MM.1S (cell line): ENCODE measurements at regions not wholly inside any gene's neighbourhood (a gene's known extent, or its start where the extent isn't known, plus 50 kb on each side); places are given as distances from the start of the nearest gene placed in this dataset.

Experiments
- DNase-seq: peaks from one replicate; pipeline ENCODE4 v3.0.0-alpha.2; 2015
- H2AFZ ChIP-seq: fragments of 300-600 bp; sonication (generic); 2 replicates; pipeline ENCODE4 v1.6.0; 2016; ENCODE audit warnings: antibody characterized with exemption, low read length
- H3F3A ChIP-seq: fragments of 300-600 bp; sonication (generic); 2 replicates; pipeline ENCODE4 v1.6.1; 2016; ENCODE audit warnings: mild to moderate bottlenecking, antibody characterized with exemption, low read length, moderate library complexity, mixed read lengths; ENCODE audit not compliant: insufficient read depth
- H3K27ac ChIP-seq: fragments of 300-600 bp; sonication (generic); 2 replicates; pipeline ENCODE4 v1.5.1; 2016; ENCODE audit warnings: mild to moderate bottlenecking, low read length
- H3K27me3 ChIP-seq: fragments of 300-600 bp; sonication (generic); replicated peaks from 2 replicates; pipeline ENCODE4 v1.6.0; 2016; ENCODE audit warnings: low read length; ENCODE audit not compliant: insufficient read depth
- H3K36me3 ChIP-seq: fragments of 300-600 bp; sonication (generic); replicated peaks from 2 replicates; pipeline ENCODE4 v1.6.1; 2016; ENCODE audit warnings: mild to moderate bottlenecking, low read length, mixed read lengths; ENCODE audit not compliant: insufficient read depth
- H3K4me1 ChIP-seq: fragments of 300-600 bp; sonication (generic); 2 replicates; pipeline ENCODE4 v1.6.1; 2016; ENCODE audit warnings: low read length, mixed read lengths
- H3K4me2 ChIP-seq: fragments of 300-600 bp; sonication (generic); 2 replicates; pipeline ENCODE4 v1.6.0; 2016; ENCODE audit warnings: low read depth, low read length
- H3K4me3 ChIP-seq: fragments of 300-600 bp; sonication (generic); 2 replicates; pipeline ENCODE4 v1.5.1; 2016; ENCODE audit warnings: low read length, mixed read lengths
- H3K79me2 ChIP-seq: fragments of 300-600 bp; sonication (generic); 2 replicates; pipeline ENCODE4 v1.6.1; 2016; ENCODE audit warnings: mixed run types, low read length, mixed read lengths
- H3K9ac ChIP-seq: fragments of 300-600 bp; sonication (generic); 2 replicates; pipeline ENCODE4 v1.6.1; 2016; ENCODE audit warnings: low read length, mixed read lengths
- H3K9me2 ChIP-seq: fragments of 300-600 bp; sonication (generic); replicated peaks from 2 replicates; pipeline ENCODE4 v1.6.1; 2016; ENCODE audit warnings: mild to moderate bottlenecking, low read length, mixed read lengths; ENCODE audit not compliant: insufficient read depth
- H3K9me3 ChIP-seq: fragments of 300-600 bp; sonication (generic); replicated peaks from 2 replicates; pipeline ENCODE4 v1.6.1; 2016; ENCODE audit warnings: mild to moderate bottlenecking, low read length, mixed read lengths; ENCODE audit not compliant: insufficient read depth
- H4K20me1 ChIP-seq: fragments of 300-600 bp; sonication (generic); 2 replicates; pipeline ENCODE4 v1.6.1; 2016; ENCODE audit warnings: mild to moderate bottlenecking, low read length, moderate library complexity, mixed read lengths; ENCODE audit not compliant: insufficient read depth
- CTCF ChIP-seq: fragments of 300-600 bp; sonication (generic); IDR thresholded peaks from 2 replicates; pipeline ENCODE4 v1.5.1; 2016; ENCODE audit warnings: antibody characterized with exemption, low read length, mixed read lengths
- EZH2 ChIP-seq: fragments of 300-600 bp; sonication (generic); optimal IDR thresholded peaks from 2 replicates; pipeline ENCODE3; 2017; ENCODE audit warnings: low read depth, mild to moderate bottlenecking, antibody characterized with exemption, low read length, mixed read lengths
- EZH2phosphoT487 ChIP-seq: fragments of 300-600 bp; sonication (generic); IDR thresholded peaks from 2 replicates; pipeline ENCODE4 v1.6.1; 2018; ENCODE audit warnings: antibody characterized with exemption, low read length

GRCh38 chr4:98816816-98817215, 112.1 kb downstream of the EIF4E start:
- H4K20me1 ChIP-seq = no peaks in the 10 kb centered on the region
- no peaks in the 10 kb centered on the region for H3K36me3 ChIP-seq
- H2AFZ ChIP-seq = no peak overlapping the region
- no peaks in the 10 kb centered on the region for H3F3A ChIP-seq
- H3K9me2 ChIP-seq = no peaks in the 10 kb centered on the region
- no peak overlapping the region for H3K4me2 ChIP-seq
- H3K4me1 ChIP-seq = no peaks in the 10 kb centered on the region
- H3K9ac ChIP-seq = no peak overlapping the region
- no peak for DNase-seq
- H3K9me3 ChIP-seq = no peaks in the 10 kb centered on the region
- H3K27ac ChIP-seq = no peak overlapping the region
- H3K4me3 ChIP-seq = no peak overlapping the region
- H3K27me3 ChIP-seq = no peaks in the 10 kb centered on the region
- TF ChIP-seq EZH2phosphoT487 = no peak
- no peak for TF ChIP-seq EZH2
- no peak for TF ChIP-seq CTCF
- no peaks in the 10 kb centered on the region for H3K79me2 ChIP-seq

GRCh38 chr4:98816386-98816785, 112.5 kb downstream of the EIF4E start:
- no peak overlapping the region for H3K27ac ChIP-seq
- no peaks in the 10 kb centered on the region for H3F3A ChIP-seq
- TF ChIP-seq EZH2phosphoT487 = no peak
- no peak for TF ChIP-seq EZH2
- TF ChIP-seq CTCF = no peak
- no peak for DNase-seq
- H3K4me2 ChIP-seq = no peak overlapping the region
- H3K27me3 ChIP-seq = no peaks in the 10 kb centered on the region
- no peaks in the 10 kb centered on the region for H4K20me1 ChIP-seq
- no peak overlapping the region for H2AFZ ChIP-seq
- H3K9me3 ChIP-seq = no peaks in the 10 kb centered on the region
- no peak overlapping the region for H3K4me3 ChIP-seq
- H3K9me2 ChIP-seq = no peaks in the 10 kb centered on the region
- H3K4me1 ChIP-seq = no peaks in the 10 kb centered on the region
- no peak overlapping the region for H3K9ac ChIP-seq
- H3K36me3 ChIP-seq = no peaks in the 10 kb centered on the region
- no peaks in the 10 kb centered on the region for H3K79me2 ChIP-seq

DNA sequence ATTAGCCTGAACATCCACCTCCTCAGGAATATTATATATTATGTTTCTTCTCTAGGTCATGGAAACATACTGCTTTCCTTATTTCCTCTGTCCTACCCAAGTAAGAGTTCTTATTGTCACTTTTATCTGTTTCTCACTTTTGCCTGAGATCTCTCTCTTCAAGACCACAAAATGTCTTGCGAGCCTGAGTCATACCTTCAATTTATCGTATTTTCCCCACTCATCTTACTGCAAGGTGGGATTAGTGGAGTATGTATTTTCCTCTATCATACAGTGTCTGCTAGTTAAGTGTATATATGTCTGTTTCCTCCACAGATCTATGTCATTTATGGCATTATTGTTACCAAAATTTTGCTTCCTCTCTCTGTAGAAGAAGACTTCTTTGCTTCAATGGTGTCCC, 124.5 kb downstream of the EIF4E start:
- Histone ChIP-seq H3K9ac (no peak overlapping the region), H3K4me2 (no peak overlapping the region), H3K27ac (no peak overlapping the region), H3F3A (no peaks in the 10 kb centered on the region), H4K20me1 (no peaks in the 10 kb centered on the region), H3K36me3 (no peaks in the 10 kb centered on the region), H3K27me3 (no peaks in the 10 kb centered on the region), H3K9me3 (no peaks in the 10 kb centered on the region), H3K4me1 (no peaks in the 10 kb centered on the region), H3K4me3 (no peak overlapping the region), H2AFZ (no peak overlapping the region), H3K9me2 (no peaks in the 10 kb centered on the region), H3K79me2 (no peaks in the 10 kb centered on the region)
- no peak for DNase-seq
- TF ChIP-seq EZH2 = no peak
- no peak for TF ChIP-seq EZH2phosphoT487
- no peak for TF ChIP-seq CTCF
